Stimulated activated CD4-positive, alpha-beta T cell treated with anti-CD3 and anti-CD28 coated beads, Interleukin-12 subunit alpha, Interleukin-12 subunit beta, amount 100 ng/mL, for 4 hours (primary cell): ENCODE measurements at regions not wholly inside any gene's neighbourhood (a gene's known extent, or its start where the extent isn't known, plus 50 kb on each side); places are given as distances from the start of the nearest gene placed in this dataset.
"Not testable (repeated sequence)": the region's sequence is repeated elsewhere in the genome, so short reads cannot be mapped to it uniquely, and the experiment has no call there.

Source experiments
- DNase-seq: peaks from one replicate; pipeline ENCODE4 v3.0.0-alpha.2; 2020

DNA sequence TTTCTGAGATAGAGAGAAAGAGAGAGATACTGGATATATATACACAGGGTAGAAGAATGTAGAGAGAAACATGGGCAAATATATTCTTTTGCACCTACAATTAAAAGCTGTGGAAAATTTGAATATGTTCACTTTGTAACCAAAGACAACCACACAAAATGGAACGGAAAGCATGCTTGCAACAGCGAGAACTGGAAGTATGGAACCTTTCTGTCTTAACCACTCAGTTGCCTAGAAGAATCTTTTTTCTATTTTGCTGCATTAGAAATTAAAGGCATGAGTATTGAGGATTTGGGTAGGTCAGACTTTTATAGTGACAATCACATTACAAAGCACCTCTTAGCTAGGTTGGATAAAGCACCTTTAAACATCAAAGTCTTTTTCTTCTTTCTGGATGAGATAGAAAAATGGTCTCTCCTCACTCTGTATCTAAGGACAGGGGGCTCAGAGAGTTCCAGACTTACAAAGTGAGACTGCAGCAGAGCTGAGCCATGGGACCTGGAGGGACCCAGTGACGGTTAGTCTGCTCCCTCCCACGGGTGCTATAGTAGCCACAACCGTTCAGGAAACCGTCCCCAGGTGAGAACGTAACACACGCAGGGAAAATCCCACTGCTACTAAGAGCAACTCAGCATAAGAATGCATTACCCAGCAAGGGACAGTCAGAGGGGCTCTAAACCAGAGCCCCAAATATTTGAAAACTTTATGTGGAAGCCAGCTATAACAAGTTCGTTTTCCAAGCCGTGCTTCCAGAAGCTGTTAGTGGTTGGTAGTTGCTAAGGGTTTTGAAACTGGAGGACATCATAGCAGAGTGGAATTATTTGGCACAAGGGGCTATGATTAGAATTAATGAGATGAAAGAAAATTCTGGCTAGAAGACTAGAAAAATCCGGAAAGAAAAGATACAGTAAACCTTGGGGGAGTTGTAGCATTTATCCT lies 97.1 kb downstream of the DAD1 start:
- DNase-seq, result no peak

DNA sequence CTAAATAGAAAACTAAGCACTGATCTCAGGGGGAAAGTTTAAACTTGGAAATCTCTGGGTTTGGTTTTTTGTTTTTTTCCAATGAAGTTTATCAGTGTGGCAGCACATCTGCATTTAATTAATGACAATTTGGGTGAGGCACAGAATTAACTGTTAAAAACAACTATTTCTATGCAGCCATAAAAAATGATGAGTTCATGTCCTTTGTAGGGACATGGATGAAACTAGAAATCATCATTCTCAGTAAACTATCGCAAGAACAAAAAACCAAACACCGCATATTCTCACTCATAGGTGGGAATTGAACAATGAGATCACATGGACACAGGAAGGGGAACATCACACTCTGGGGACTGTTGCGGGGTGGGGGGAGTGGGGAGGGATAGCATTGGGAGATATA lies 98.0 kb downstream of the DAD1 start:
- not testable (repeated sequence) for DNase-seq

DNA sequence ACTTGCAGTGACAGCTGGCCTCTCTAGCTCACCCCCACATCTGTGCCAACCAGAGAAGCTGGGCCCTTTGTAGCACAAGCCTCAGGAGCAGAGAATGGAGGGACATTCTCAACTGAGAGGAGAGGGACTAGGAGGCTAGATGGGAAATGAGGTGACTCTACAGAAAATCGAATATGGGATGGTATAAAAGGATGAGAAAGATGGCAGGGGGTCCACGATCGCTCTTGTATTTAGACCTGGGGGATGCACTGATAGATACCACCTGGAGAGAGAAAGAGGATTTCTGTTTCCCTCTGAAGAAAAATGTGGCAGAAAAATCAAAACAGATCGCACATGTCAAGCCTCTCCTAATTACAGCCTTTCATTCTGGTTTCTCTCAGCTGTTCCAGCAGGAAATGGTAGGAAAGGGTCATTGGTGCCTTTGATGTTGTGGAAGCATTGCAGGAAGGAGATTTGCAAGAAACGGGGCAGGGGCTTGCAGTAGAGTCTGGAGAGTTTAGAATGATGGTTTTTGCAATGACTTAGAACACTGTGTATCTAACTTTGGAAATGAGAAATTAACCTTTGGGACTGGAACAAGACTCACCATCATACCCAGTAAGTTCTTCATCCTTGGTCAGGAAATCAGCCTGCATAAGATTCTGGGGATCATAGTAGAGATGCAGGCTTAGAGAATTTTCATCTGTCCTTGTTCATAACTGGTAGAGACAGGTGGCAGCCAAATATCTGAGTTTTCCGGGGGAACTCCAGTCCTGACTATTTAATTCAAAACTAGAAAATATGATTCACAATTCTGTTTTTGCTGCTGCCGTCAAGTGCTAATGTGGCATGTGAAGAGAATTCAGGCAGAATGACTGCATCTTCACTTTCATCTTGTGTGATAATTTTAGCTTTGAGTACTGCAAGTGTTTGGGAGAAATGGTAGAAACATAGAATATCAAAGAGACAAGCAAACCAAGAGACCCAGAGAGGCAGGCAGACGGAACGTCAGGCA lies 98.8 kb downstream of the DAD1 start:
- no peak for DNase-seq

DNA sequence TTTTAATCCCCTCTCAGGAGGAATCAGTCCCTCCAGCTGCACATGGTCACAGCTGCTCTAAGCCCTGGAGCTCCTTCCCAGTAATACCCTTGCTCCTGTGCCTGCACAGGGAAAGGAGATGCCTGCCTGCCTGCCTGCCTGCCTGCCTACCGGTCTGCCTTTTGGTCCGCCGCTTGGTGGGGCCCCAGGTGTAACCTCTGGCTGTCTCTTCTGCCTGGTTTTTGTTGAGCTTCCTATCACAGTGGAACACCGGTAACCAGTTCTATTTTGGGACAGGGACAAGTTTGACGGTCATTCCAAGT lies 99.8 kb downstream of the DAD1 start:
- DNase-seq, result no peak

DNA sequence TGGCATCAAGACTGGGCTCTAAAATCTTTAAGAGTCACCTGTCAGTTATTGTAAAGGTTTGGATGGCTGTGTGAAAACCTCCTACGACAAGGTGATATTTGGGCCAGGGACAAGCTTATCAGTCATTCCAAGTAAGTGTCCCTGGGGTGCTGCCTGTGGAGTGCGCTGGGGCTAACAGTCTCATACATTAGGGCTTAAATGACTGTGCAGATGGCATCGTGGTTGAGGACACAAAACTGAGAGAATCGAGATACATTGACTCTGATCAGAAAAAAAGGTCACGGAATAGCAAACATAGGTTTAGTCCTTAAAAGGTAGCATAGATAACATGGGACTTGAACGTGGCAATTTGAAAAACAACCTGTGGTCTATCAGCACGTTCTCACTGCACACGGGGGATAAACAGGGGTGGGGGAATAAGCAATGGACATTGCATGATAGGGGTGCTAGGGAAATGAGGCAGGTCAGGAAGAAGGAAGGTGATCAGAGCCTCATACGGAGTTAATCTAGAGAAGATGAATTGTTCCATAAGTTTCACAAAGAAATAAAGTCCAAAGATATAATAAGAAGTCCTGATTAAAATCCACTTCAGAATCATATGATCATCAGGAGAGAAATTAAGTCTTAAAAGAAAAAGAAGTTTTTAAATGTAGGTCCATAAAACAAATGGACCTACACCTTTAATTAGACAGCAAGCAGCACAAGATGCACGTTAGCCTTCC lies 100.3 kb downstream of the DAD1 start:
- no peak for DNase-seq

DNA sequence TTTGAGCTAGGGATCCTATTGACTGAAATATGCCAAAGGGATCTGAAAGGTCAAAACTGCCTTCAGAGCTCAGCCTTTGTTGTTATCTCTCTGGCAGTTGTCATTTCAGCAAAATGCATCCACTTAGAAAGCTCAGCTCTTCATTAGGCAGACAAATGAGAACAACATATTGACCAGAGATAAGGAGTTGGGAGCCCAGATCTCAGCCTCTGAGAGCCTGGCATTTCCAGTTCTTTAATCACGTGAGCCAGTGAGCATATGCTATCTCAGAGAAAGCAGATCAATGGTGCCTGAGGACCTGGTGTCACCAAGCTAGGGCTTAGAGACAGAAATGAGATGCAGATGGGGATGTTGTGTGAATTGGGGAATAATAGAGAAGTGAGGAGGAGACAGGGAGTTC lies 101.1 kb downstream of the DAD1 start:
- DNase-seq, result no peak

DNA sequence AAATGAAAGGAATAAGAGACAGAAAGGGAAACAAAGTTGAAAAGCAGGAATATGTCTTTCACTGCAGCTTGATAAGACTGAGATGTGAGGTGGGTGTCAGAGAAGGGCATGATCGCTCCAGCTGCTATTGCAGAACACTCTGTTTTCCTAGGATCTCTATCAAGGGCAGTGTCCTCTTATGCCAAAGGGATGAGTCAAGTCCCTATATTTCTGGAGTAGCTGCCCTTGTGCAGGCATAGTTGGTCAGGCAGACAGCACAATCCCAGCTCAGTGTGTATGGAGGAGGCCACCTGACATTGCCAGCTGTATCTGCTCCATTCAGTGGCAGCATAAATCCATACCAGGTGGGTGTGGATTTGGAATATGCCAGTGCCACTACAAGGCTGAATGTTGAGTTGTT lies 101.6 kb downstream of the DAD1 start:
- no peak for DNase-seq

DNA sequence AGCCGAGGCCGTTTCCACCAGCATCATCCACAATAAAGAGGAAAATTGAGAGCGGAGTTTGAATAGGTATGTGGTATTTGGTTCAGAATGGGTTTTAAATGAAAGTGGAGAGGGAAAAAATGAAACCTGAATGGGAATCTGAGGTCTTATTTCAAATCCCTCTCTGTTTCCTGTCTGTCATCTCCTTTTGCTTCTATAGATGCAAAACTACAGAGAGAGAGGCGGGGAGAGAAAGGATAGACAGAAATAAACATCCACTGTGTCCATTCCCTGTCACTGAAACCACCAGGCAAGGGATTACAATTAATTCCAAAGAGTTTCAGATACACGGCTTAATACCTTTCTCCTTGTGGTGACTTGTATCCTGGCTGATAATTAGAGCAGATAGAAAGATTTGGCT lies 102.3 kb downstream of the DAD1 start:
- no peak for DNase-seq

DNA sequence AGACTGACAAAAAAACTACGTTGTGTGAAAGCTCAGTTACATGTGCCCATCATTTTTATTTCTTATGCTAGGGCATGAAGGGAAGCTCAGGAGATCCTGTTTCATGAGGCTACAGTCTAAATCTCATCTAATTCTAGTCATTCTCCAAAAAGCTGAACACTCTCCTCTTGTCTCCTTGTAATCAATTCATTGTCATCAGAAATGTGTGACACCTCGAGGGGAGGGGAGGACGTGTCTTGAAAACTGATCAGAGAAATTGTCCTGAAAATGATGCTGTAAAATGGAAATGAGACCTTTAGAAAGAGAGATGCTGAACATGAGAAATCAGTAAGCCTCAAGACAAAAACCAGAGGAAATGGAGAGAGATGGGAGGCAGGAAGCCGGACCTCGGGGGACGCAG lies 103.4 kb downstream of the DAD1 start:
- DNase-seq, result no peak

DNA sequence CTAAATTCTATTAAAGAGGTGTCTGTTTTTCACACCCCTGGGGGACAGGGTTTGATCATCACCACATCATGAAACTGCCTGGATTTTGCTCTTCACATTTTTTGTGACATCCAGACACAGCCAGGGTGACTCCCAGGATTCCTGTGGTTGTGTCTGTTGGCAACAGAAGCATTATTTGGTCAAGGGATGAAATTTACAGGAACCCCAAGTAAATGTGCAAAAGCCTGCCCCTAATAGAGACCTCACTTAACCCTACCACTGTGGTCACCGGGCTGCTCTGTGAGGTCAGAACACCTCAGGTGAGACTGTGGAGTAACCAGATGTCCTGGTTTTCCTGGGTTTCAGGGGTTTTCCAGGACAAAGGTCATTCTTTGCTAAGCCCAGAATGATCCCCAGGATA lies 103.8 kb downstream of the DAD1 start:
- DNase-seq, result no peak

DNA sequence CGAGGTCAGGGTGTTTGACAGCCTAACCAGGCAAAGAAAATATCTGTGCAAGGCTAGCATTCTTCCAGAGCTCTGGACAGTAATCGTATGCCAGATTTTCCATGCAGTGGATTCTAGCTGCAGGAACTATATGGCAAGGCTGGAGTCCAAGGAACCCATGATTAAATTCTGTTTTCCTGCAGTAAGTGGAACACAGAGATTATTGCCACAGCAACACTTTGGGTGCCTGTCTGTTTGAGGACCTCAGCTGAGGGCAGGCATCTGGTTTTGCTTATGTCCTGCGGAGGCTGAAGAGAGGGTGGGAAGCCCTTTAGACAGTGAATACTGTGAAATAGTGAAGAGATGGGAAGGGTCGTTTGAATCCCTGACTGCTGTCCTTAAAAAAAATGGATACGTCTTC lies 104.4 kb downstream of the DAD1 start:
- DNase-seq, result no peak

DNA sequence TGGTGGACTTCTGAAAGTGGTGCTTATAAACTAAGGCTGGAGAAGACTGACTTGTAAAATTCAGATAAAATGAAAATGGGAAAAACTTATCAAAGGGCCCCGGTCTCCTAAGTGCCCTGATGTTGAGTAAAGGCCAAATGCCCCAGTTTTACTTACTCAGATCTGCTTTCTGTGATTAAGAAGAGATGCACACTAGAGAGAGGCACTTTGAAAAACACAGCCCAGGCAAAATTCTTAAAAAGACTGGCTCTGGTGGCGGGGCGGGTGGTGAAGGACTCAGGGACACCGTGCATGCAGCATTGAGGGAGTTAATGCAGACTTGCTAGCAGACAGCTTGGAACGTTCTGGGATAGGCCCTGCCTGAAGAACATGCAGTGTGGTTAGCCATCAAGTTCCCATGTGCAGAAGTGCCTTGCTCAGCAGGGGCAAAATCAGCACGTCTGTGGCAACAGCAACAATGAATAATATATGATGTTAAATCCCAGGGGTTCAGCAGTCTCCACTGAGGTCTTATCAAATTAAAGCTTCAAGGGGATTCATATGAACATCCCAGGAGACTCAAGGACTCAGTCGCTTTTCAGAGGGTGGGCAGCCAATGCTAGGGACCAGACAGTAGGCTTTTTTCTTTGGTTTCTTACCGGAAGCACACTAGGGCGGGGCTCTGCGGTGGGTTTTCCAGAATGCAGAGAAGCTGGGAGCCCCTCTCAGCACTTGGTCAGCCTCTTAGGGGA lies 105.0 kb downstream of the DAD1 start:
- DNase-seq, result no peak

DNA sequence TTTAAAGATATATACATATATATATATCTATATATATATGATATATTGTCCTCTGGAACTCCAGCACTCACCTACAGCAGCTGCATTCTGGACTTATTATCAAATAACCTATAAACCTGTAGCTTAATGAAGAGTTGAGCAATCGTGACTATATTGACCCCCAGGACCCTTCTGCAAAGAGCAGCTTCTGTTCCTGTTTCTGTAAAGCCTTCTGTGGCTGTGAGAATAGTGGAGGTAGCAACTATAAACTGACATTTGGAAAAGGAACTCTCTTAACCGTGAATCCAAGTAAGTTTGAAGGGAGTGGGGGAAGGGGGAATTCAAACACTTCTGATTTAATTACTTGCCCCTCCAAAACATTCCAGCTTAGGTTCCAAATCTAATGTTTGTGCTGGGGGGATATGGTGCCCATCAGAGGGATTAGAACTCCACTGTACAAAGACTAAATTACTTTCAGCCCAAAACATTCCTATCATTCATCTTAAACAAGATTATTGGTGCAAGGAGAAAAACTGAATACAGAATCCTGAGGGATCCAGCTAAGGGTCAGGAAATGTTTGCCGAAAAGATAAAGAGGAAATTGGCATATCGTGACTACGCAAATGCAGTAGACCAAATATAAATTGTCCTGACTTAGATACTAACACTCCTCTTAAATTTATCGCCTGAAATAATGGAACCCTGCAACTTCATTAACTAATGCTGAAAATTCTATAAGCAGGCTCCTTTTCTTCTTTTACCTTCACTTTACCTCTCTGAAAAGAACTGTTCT lies 106.1 kb downstream of the DAD1 start:
- no peak for DNase-seq

DNA sequence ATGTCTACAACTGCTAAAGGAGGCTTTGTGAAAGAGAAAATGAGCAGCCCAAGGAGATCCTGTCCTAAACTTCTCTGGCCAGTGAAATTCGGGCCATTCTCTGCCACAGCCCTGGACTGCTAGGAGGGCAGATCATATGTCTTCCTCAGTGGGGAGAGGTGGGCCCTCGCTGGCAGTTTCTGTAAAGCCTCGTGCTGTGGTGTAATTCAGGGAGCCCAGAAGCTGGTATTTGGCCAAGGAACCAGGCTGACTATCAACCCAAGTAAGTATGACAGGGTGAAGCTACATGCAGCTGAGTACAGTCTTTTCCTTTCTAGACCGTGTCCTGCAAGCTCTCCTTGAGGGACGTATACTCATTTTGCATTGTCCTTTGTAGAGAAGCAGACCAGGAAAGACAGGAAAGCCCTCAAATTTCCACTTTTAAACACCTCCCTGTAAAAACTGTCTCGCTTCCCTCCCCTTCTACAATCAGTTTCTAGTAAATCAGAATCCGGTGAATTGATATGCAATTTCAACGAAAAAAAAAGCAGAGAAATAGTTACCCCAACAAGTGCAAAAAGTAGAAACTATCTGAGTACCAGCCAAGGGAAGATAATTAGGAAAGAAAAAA lies 106.8 kb downstream of the DAD1 start:
- no peak for DNase-seq

DNA sequence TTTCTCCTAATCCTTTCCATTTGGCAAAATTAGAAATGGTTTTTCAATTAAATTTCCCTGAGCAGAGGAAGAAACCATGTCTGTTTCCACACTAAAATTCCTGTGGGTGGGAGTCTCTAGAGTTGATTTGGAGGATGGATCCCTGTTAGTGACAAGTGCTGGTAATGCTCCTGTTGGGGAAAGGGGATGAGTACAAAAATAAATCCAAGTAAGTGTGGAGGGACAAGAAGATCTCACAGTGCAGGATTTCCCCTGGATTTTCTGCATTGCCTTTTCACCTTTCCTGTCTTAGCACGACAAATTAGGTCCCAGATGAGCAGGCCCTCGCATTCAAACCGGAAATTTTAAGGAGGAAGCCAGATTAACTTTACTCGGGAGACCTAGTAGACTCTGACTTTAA lies 107.5 kb downstream of the DAD1 start:
- DNase-seq, result no peak

DNA sequence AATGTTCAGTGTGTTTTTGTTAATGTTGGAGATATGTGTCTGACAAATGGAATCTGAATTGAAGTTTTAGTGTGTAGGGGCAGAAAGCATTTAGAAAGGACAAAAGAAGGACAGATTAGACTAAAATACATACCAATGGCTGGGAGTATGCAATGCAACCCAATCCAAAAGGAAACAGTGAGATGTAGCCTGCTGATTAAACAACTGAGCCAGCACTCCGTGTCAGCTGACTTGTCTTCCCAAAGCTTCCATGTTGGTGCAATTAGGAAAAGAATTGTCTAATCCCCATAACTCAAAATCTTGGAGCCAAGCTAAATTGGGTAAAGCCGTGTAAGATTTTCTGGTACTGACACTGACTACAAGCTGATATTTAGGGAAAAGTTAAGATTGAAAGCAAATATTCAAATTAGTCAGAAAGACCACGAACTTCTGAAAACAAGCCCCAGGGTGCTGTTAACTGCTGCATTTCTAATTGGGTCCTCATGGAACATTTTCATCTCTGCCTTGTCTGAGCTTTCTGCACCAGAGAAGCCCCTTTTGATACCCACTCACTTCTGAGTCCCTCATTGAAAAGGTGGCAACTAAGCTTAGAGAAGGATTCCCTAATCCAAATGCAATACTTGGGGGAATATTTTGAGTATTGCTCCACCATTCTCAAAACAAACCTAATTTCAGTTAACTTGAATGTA lies 109.1 kb downstream of the DAD1 start:
- DNase-seq, result no peak

DNA sequence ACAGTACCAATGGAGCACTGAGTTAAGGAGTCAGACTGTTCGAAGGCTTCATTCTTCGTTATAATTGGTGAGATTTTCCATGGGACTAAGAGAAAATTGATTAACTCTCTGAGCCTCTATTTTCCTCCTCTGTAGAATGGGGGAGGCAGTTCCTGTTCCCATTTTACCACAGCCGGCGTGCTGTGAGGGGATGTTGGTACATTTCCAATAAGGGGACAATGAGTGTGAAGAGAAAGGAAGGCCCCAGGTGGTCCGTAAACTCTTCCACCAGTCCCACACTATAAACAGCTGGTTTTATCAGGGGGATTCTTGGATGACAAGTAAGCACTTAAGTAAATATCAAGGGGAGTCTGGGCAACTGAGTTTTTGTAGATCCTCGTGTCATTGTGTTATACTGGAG lies 109.9 kb downstream of the DAD1 start:
- no peak for DNase-seq

DNA sequence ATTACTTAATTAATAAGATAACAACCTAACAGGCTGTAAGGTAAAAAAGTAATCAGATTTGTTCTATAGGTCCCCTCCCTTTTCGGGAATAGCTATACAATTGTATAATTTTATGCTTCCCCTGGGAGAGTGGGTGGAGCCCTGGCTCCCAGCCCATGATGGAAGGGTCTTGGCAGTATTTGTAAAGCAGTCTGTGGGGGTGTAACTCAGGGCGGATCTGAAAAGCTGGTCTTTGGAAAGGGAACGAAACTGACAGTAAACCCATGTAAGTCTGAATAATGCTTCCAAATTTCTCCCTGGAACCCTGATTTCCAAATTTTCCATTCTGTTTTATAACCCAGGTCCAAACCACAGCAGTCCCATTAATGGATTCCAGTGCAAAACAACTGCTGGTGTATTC lies 110.4 kb downstream of the DAD1 start:
- no peak for DNase-seq

DNA sequence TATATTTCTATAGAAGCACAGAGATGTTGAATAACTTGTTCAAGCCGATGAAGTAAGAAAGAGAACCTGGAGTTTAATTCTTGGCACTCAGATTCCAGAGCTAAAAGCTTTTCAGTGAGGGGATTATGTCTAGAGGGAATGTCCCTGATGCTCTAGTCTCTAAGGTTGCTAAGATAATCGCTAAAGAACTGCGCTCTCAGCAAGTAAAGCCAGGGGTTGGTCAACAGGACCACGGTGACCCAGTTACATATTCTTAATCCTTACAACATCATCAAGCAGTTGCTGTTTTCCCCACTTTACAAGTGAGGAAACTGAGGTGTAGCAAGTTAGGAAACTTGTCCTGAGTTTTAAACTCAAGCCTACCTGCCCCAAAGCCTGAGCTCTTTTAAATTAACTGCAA lies 110.8 kb downstream of the DAD1 start:
- no peak for DNase-seq

DNA sequence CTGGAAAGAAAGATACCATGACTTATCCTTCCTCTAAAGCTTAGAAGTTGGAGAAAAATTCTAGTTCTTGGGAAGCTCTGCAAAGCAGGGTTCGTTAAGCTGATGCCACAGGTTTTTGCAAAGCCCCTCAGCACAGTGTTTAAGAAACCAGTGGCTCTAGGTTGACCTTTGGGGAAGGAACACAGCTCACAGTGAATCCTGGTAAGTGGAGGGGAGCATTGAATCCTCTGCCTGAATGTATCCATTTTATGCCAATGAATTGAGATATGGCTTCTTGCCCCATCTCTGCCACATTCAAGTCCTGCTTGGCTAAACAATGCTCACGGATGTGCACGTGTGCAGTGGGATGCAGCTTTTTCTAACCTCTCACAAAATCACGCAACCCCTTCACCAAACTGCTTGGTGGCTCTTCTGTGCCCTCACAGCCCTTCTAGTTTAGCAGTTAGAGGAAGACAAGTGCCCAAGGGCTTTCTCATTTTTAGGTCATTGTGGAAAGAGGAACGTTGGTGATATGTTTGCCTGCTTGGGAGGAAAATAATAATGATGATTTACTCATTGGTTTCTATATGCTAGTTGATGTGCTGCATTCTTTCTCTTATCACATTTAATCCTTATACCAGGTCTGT lies 111.3 kb downstream of the DAD1 start:
- no peak for DNase-seq
